GM19395 (cell line): ENCODE measurements at regions not wholly inside any gene's neighbourhood (a gene's known extent, or its start where the extent isn't known, plus 50 kb on each side); places are given as distances from the start of the nearest gene placed in this dataset.
"Not testable (repeated sequence)": the region's sequence is repeated elsewhere in the genome, so short reads cannot be mapped to it uniquely, and the experiment has no call there.

ENCODE experiments used
- ATAC-seq: cut with Tn5 transposase; IDR thresholded peaks from one replicate; pipeline ENCODE4 v1.9.1; 2021; ENCODE audit warnings: mild to moderate bottlenecking, moderate library complexity; ENCODE audit not compliant: unreplicated experiment

- ATAC-seq, result no peak
Observed at GRCh38 chr11:37394236-37394870, 796.3 kb upstream of the RAG2 start.

GRCh38 chr11:37391615-37392014 is 793.6 kb upstream of the RAG2 start:
- ATAC-seq, result no peak

GRCh38 chr11:37390576-37391083 is 792.6 kb upstream of the RAG2 start:
- no peak for ATAC-seq

- ATAC-seq, result no peak
Observed at GRCh38 chr11:37378958-37379357, 780.9 kb upstream of the RAG2 start.

GRCh38 chr11:37372667-37373066 is 774.6 kb upstream of the RAG2 start:
- no peak for ATAC-seq

GRCh38 chr11:37371346-37371970 is 773.4 kb upstream of the RAG2 start:
- no peak for ATAC-seq

GRCh38 chr11:37370817-37371216 is 772.8 kb upstream of the RAG2 start:
- ATAC-seq, result no peak

- ATAC-seq, result no peak
Observed at GRCh38 chr11:37364246-37364839, 766.3 kb upstream of the RAG2 start.

GRCh38 chr11:37353192-37353591 is 755.2 kb upstream of the RAG2 start:
- ATAC-seq, result no peak

GRCh38 chr11:37352485-37352884 is 754.4 kb upstream of the RAG2 start:
- ATAC-seq, result no peak

- no peak for ATAC-seq
Observed at GRCh38 chr11:37343290-37343689, 745.3 kb upstream of the RAG2 start.

GRCh38 chr11:37336401-37336800 is 738.4 kb upstream of the RAG2 start:
- no peak for ATAC-seq

GRCh38 chr11:37333345-37333744 is 735.3 kb upstream of the RAG2 start:
- no peak for ATAC-seq

- no peak for ATAC-seq
Observed at GRCh38 chr11:37323843-37324242, 725.8 kb upstream of the RAG2 start.

GRCh38 chr11:37322333-37323194 is 724.5 kb upstream of the RAG2 start:
- no peak for ATAC-seq

GRCh38 chr11:37320921-37321320 is 722.9 kb upstream of the RAG2 start:
- ATAC-seq, result no peak

- no peak for ATAC-seq
Observed at GRCh38 chr11:37317803-37318202, 719.8 kb upstream of the RAG2 start.

- no peak for ATAC-seq
Observed at GRCh38 chr11:37313266-37313665, 715.2 kb upstream of the RAG2 start.

- ATAC-seq, result no peak
Observed at GRCh38 chr11:37306563-37306962, 708.5 kb upstream of the RAG2 start.

GRCh38 chr11:37301405-37301804 is 703.4 kb upstream of the RAG2 start:
- not testable (repeated sequence) for ATAC-seq

- ATAC-seq, result no peak
Observed at GRCh38 chr11:37298173-37298572, 700.1 kb upstream of the RAG2 start.
